Vagina (tissue), 2 donors: ENCODE measurements at regions not wholly inside any gene's neighbourhood (a gene's known extent, or its start where the extent isn't known, plus 50 kb on each side); places are given as distances from the start of the nearest gene placed in this dataset.

Experiments used
- DNase-seq, 2 donors: peaks; one replicate each; pipeline ENCODE4 v3.0.0-alpha.2; 2017; ENCODE audit errors: extremely low spot score in 2 of 2
- H3K27ac ChIP-seq: fragments of 200-600 bp; sonication (generic); one replicate; pipeline ENCODE4 v1.5.1; 2019
- H3K27me3 ChIP-seq: fragments of 200-600 bp; sonication (generic); one replicate; pipeline ENCODE4 v1.5.1; 2019
- H3K36me3 ChIP-seq, 2 donors: fragments of 200-600 bp; sonication (generic); one replicate each; pipeline ENCODE4 v1.5.1; 2017 to 2019
- H3K4me1 ChIP-seq: fragments of 200-600 bp; sonication (generic); one replicate; pipeline ENCODE4 v1.5.1; 2019
- H3K4me3 ChIP-seq, 2 donors: fragments of 200-600 bp; sonication (generic); 1 replicate in 1 of 2; 2 replicates in 1 of 2; pipeline ENCODE4 v1.5.1; 2016 to 2019
- H3K9me3 ChIP-seq: fragments of 200-600 bp; sonication (generic); one replicate; pipeline ENCODE4 v1.5.1; 2019
- CTCF ChIP-seq, 3 experiments: fragments of 450-650 bp in 2 of 3; fragments of 200-600 bp in 1 of 3; sonication (generic) in 1 of 3; IDR thresholded peaks; one replicate each; pipeline ENCODE4 v1.5.1; 2017 to 2019; ENCODE audit warnings: antibody characterized with exemption in 3 of 3, mild to moderate bottlenecking in 2 of 3, moderate library complexity in 2 of 3
- POLR2A ChIP-seq, 2 donors: fragments of 450-650 bp; IDR thresholded peaks; one replicate each; pipeline ENCODE4 v1.6.1; 2017; ENCODE audit warnings: antibody characterized with exemption in 2 of 2, mild to moderate bottlenecking in 2 of 2, moderate library complexity in 2 of 2
- POLR2AphosphoS5 ChIP-seq, 2 donors: sonication (generic); formaldehyde crosslinking; IDR thresholded peaks; one replicate each; pipeline ENCODE4 v1.9.0; 2017; ENCODE audit warnings: antibody characterized with exemption in 2 of 2, mild to moderate bottlenecking in 2 of 2, low read depth in 1 of 2; ENCODE audit not compliant: insufficient read depth in 1 of 2
- intact Hi-C: fragments of 100-400 bp; cut with DNase I; formaldehyde crosslinking; loops from one replicate; pipeline ENCODE4 v1.15.1; 2023

- H3K9me3 ChIP-seq, result no peaks in the 10 kb centered on the region
- H3K27ac ChIP-seq, result no peak overlapping the region
- no peaks in the 10 kb centered on the region for H3K36me3 ChIP-seq
- no peaks in the 10 kb centered on the region for H3K27me3 ChIP-seq
- TF ChIP-seq POLR2AphosphoS5 (IDR thresholded peaks at IDR 0.05; ENCODE audit: insufficient read depth in 1 of 2, low read depth in 1 of 2) (no peak), CTCF (IDR thresholded peaks at IDR 0.05) (no peak), POLR2A (IDR thresholded peaks at IDR 0.05) (no peak)
- H3K4me3 ChIP-seq, result no peak overlapping the region
- DNase-seq, result no peak
- no peaks in the 10 kb centered on the region for H3K4me1 ChIP-seq
- intact Hi-C loops, result no loop called here
These were observed 286.5 kb upstream of the CRIM1 start for GRCh38 chr2:36069074-36069473.

- Histone ChIP-seq H3K27ac (no peak overlapping the region), H3K36me3 (no peaks in the 10 kb centered on the region), H3K9me3 (no peaks in the 10 kb centered on the region), H3K27me3 (no peaks in the 10 kb centered on the region), H3K4me3 (no peak overlapping the region), H3K4me1 (no peaks in the 10 kb centered on the region)
- no peak for TF ChIP-seq POLR2AphosphoS5 (IDR thresholded peaks at IDR 0.05; ENCODE audit: insufficient read depth in 1 of 2, low read depth in 1 of 2)
- no peak for TF ChIP-seq CTCF (IDR thresholded peaks at IDR 0.05)
- TF ChIP-seq POLR2A (IDR thresholded peaks at IDR 0.05), result no peak
- no peak for DNase-seq
- intact Hi-C loops, result no loop called here
These were observed 287.5 kb upstream of the CRIM1 start for GRCh38 chr2:36068086-36068485.

GRCh38 chr2:36060133-36060532, 295.4 kb upstream of the CRIM1 start:
- TF ChIP-seq POLR2AphosphoS5 (IDR thresholded peaks at IDR 0.05; ENCODE audit: insufficient read depth in 1 of 2, low read depth in 1 of 2), result no peak
- TF ChIP-seq CTCF (IDR thresholded peaks at IDR 0.05), result no peak
- no peak for TF ChIP-seq POLR2A (IDR thresholded peaks at IDR 0.05)
- no peaks in the 10 kb centered on the region for H3K4me1 ChIP-seq

GRCh38 chr2:36059691-36060090, 295.9 kb upstream of the CRIM1 start:
- H3K4me1 ChIP-seq, result no peaks in the 10 kb centered on the region
- TF ChIP-seq POLR2A (IDR thresholded peaks at IDR 0.05), result no peak
- TF ChIP-seq POLR2AphosphoS5 (IDR thresholded peaks at IDR 0.05; ENCODE audit: insufficient read depth in 1 of 2, low read depth in 1 of 2), result no peak
- intact Hi-C loops, result no loop called here

More at GRCh38 chr2:36060133-36060532, 295.4 kb upstream of the CRIM1 start:
- intact Hi-C loops, result no loop called here
- H3K4me3 ChIP-seq, result no peak overlapping the region
- no peaks in the 10 kb centered on the region for H3K27me3 ChIP-seq
- no peaks in the 10 kb centered on the region for H3K36me3 ChIP-seq
- no peak overlapping the region for H3K27ac ChIP-seq
- DNase-seq, result no peak
- H3K9me3 ChIP-seq, result no peaks in the 10 kb centered on the region

GRCh38 chr2:36058953-36059352, 296.6 kb upstream of the CRIM1 start:
- TF ChIP-seq POLR2A (IDR thresholded peaks at IDR 0.05) (no peak), CTCF (IDR thresholded peaks at IDR 0.05) (no peak), POLR2AphosphoS5 (IDR thresholded peaks at IDR 0.05; ENCODE audit: insufficient read depth in 1 of 2, low read depth in 1 of 2) (no peak)
- DNase-seq, result no peak
- no peaks in the 10 kb centered on the region for H3K27me3 ChIP-seq
- intact Hi-C loops, result no loop called here
- no peaks in the 10 kb centered on the region for H3K9me3 ChIP-seq
- no peaks in the 10 kb centered on the region for H3K36me3 ChIP-seq
- no peaks in the 10 kb centered on the region for H3K4me1 ChIP-seq
- no peak overlapping the region for H3K4me3 ChIP-seq
- no peak overlapping the region for H3K27ac ChIP-seq

More at GRCh38 chr2:36059691-36060090, 295.9 kb upstream of the CRIM1 start:
- no peak for DNase-seq
- Histone ChIP-seq H3K9me3 (no peaks in the 10 kb centered on the region), H3K4me3 (no peak overlapping the region), H3K27ac (no peak overlapping the region), H3K27me3 (no peaks in the 10 kb centered on the region), H3K36me3 (no peaks in the 10 kb centered on the region)
